ENCODE measurements at regions not wholly inside any gene's neighbourhood (a gene's known extent, or its start where the extent isn't known, plus 50 kb on each side); places are given as distances from the start of the nearest gene placed in this dataset.

DNA sequence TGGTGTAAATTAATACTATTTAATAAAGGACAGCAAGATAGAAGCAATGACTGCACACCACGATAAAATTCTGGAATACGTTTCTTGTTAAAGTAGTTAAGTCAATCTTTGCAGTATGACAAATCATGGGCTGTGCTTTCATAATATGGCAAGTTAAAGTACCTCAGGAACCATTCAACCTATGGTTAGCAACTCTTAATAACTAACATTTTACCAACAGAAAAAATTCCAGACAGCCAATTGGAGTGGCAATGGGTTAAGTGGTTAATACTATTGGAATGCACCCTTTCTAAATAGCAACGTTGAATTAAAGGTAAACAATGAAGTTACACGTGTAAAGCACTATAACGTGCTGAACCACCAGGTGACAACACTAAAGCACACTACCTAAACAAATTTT lies 72.4 kb upstream of the ZCCHC13 start:
- no peak overlapping the region for H2AFZ ChIP-seq (ENCODE audit: low read depth, low read length, poor library complexity, severe bottlenecking)
- ChIA-PET POLR2A (no interaction called here), CTCF (no interaction called here), RAD21 (ENCODE audit: low non-redundant PET in 1 of 2, low total read pairs in 2 of 2, uncharacterized antibody in 2 of 2, unreplicated experiment in 2 of 2) (no interaction called here)
- H4K20me1 ChIP-seq (ENCODE audit: insufficient read depth): no peaks in the 10 kb centered on the region
- no peaks in the 10 kb centered on the region for H3K36me3 ChIP-seq (ENCODE audit: control insufficient read depth in 1 of 2, insufficient read depth in 2 of 2, low read length in 2 of 2)
- ATAC-seq (no peak), DNase-seq (ENCODE audit: low read depth, low spot score) (no peak)
- H3K4me1 ChIP-seq (ENCODE audit: control insufficient read depth in 1 of 2, insufficient read depth in 2 of 2, low read length in 2 of 2): no peaks in the 10 kb centered on the region
- no peaks in the 10 kb centered on the region for H3K9me3 ChIP-seq (ENCODE audit: control insufficient read depth in 1 of 2, insufficient read depth in 1 of 2, low read depth in 1 of 2, low read length in 2 of 2)
- no peaks in the 10 kb centered on the region for H3K9me2 ChIP-seq (ENCODE audit: insufficient read depth)
- H3K27ac ChIP-seq (ENCODE audit: low read depth, low read length): no peak overlapping the region
- H3K4me2 ChIP-seq (ENCODE audit: low read length): no peak overlapping the region
- intact Hi-C loops (cut with micrococcal nuclease): no loop called here
- no TSS peak for BruUV-seq (replicated peaks)
- H3K27me3 ChIP-seq (ENCODE audit: insufficient read depth, low read length): no peaks in the 10 kb centered on the region
- no peak for TF ChIP-seq CEBPB (IDR thresholded peaks at IDR 0.05; ENCODE audit: low read depth)
- no peak for TF ChIP-seq SIN3A (IDR thresholded peaks at IDR 0.05; ENCODE audit: low read depth)
- no peak for TF ChIP-seq ZNF274 (IDR thresholded peaks at IDR 0.05; ENCODE audit: low read depth, low read length)
- TF ChIP-seq YY1 (IDR thresholded peaks at IDR 0.05; ENCODE audit: extremely low read depth, insufficient replicate concordance, low read depth, low read length): no peak
- no peak for TF ChIP-seq TCF7L2 (IDR thresholded peaks at IDR 0.05; ENCODE audit: borderline replicate concordance, extremely low read depth, insufficient read depth, insufficient read length)
- TF ChIP-seq ATF3 (IDR thresholded peaks at IDR 0.05): no peak
- TF ChIP-seq POLR2AphosphoS5 (IDR thresholded peaks at IDR 0.05; ENCODE audit: low read depth, low read length): no peak
- TF ChIP-seq ELF1 (IDR thresholded peaks at IDR 0.05; ENCODE audit: borderline replicate concordance, low read depth): no peak
- TF ChIP-seq RAD21 (IDR thresholded peaks at IDR 0.05; ENCODE audit: low read depth): no peak
- no peak for TF ChIP-seq FOSL1 (IDR thresholded peaks at IDR 0.05; ENCODE audit: low read depth)
- TF ChIP-seq CBX3 (IDR thresholded peaks at IDR 0.05; ENCODE audit: low read depth): no peak
- H3K79me2 ChIP-seq (ENCODE audit: insufficient read depth, low read length): peaks cover 8% of the 10 kb centered on the region
- no peak overlapping the region for H3K4me3 ChIP-seq (replicated peaks in 1 of 2; ENCODE audit: low read depth in 1 of 2, low read length in 2 of 2)
- no peak overlapping the region for H3K9ac ChIP-seq (ENCODE audit: low read length)

DNA sequence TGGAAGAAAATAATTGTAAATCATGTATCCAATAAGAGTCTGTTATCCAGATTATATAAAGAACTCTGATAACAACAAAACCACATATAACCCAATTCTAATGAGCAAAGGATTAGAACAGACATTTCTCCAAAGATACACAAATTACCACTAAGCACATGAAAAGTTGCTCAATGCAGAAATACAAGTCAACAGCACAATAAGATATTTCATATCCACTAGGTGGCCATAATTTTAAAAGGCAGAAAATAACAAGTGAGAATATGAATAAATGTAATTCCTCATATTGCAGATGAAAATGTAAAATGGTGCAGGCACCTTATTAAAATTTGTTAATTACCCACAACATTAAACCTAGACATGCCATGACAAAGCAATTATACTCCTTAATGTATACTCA lies 73.9 kb upstream of the ZCCHC13 start:
- Histone ChIP-seq H3K9me2 (ENCODE audit: insufficient read depth) (no peaks in the 10 kb centered on the region), H3K27ac (ENCODE audit: low read depth, low read length) (no peak overlapping the region), H3K4me2 (ENCODE audit: low read length) (no peak overlapping the region), H3K9me3 (ENCODE audit: control insufficient read depth in 1 of 2, insufficient read depth in 1 of 2, low read depth in 1 of 2, low read length in 2 of 2) (no peaks in the 10 kb centered on the region), H4K20me1 (ENCODE audit: insufficient read depth) (no peaks in the 10 kb centered on the region), H3K36me3 (ENCODE audit: control insufficient read depth in 1 of 2, insufficient read depth in 2 of 2, low read length in 2 of 2) (no peaks in the 10 kb centered on the region; a peak in 1 of 4 replicates), H3K79me2 (ENCODE audit: insufficient read depth, low read length) (peaks cover 8% of the 10 kb centered on the region), H3K27me3 (ENCODE audit: insufficient read depth, low read length) (no peaks in the 10 kb centered on the region), H3K9ac (ENCODE audit: low read length) (no peak overlapping the region), H3K4me1 (ENCODE audit: control insufficient read depth in 1 of 2, insufficient read depth in 2 of 2, low read length in 2 of 2) (no peaks in the 10 kb centered on the region), H2AFZ (ENCODE audit: low read depth, low read length, poor library complexity, severe bottlenecking) (no peak overlapping the region), H3K4me3 (replicated peaks in 1 of 2; ENCODE audit: low read depth in 1 of 2, low read length in 2 of 2) (no peak overlapping the region)
- intact Hi-C loops (cut with micrococcal nuclease): no loop called here
- BruUV-seq (replicated peaks): no TSS peak
- DNase-seq (ENCODE audit: low read depth, low spot score) (no peak), ATAC-seq (no peak)
- ChIA-PET POLR2A (no interaction called here), CTCF (no interaction called here), RAD21 (ENCODE audit: low non-redundant PET in 1 of 2, low total read pairs in 2 of 2, uncharacterized antibody in 2 of 2, unreplicated experiment in 2 of 2) (no interaction called here)
- TF ChIP-seq YY1 (IDR thresholded peaks at IDR 0.05; ENCODE audit: extremely low read depth, insufficient replicate concordance, low read depth, low read length) (no peak), EZH2 (IDR thresholded peaks at IDR 0.05) (no peak), SIN3A (IDR thresholded peaks at IDR 0.05; ENCODE audit: low read depth) (no peak), EZH2phosphoT487 (IDR thresholded peaks at IDR 0.05; ENCODE audit: borderline replicate concordance) (no peak), SRF (IDR thresholded peaks at IDR 0.05; ENCODE audit: low read depth) (no peak), CBX3 (IDR thresholded peaks at IDR 0.05; ENCODE audit: low read depth) (no peak), ZNF274 (IDR thresholded peaks at IDR 0.05; ENCODE audit: low read depth, low read length) (no peak), ELF1 (IDR thresholded peaks at IDR 0.05; ENCODE audit: borderline replicate concordance, low read depth) (no peak), SP1 (IDR thresholded peaks at IDR 0.05; ENCODE audit: low read depth) (no peak), POLR2A (IDR thresholded peaks at IDR 0.05; ENCODE audit: borderline replicate concordance, extremely low read depth, insufficient read depth, insufficient read length) (no peak), FOSL1 (IDR thresholded peaks at IDR 0.05; ENCODE audit: low read depth) (no peak)
- TF ChIP-seq, protein P1, sequence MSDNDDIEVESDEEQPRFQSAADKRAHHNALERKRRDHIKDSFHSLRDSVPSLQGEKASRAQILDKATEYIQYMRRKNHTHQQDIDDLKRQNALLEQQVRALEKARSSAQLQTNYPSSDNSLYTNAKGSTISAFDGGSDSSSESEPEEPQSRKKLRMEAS (IDR thresholded peaks at IDR 0.05): no peak
